GM12864 (cell line): ENCODE measurements at regions not wholly inside any gene's neighbourhood (a gene's known extent, or its start where the extent isn't known, plus 50 kb on each side); places are given as distances from the start of the nearest gene placed in this dataset.

ENCODE experiments used
- DNase-seq: peaks from one replicate; pipeline ENCODE4 v3.0.0-alpha.2; 2011; ENCODE audit warnings: low read depth
- H3K4me3 ChIP-seq: 2 replicates; pipeline ENCODE4 v1.5.1; 2011; ENCODE audit warnings: mild to moderate bottlenecking, low read depth, low read length, control low read depth
- CTCF ChIP-seq: IDR thresholded peaks from 2 replicates; pipeline ENCODE4 v1.5.1; 2011; ENCODE audit warnings: low read depth, mild to moderate bottlenecking, moderate library complexity, low read length, control low read depth, inconsistent platforms; ENCODE audit errors: missing control alignments

- H3K4me3 ChIP-seq: no peak overlapping the region
- no peak for DNase-seq
- no peak for TF ChIP-seq CTCF
These were observed 165.6 kb upstream of the IQSEC1 start for GRCh38 chr3:13238687-13239466.

GRCh38 chr3:13237776-13238490 is 164.7 kb upstream of the IQSEC1 start:
- no peak overlapping the region for H3K4me3 ChIP-seq
- no peak for TF ChIP-seq CTCF
- no peak for DNase-seq

GRCh38 chr3:13236557-13237173 is 163.4 kb upstream of the IQSEC1 start:
- TF ChIP-seq CTCF: no peak
- H3K4me3 ChIP-seq: no peak overlapping the region
- DNase-seq: no peak

GRCh38 chr3:13235897-13236296 is 162.7 kb upstream of the IQSEC1 start:
- H3K4me3 ChIP-seq: no peak overlapping the region
- DNase-seq: no peak
- no peak for TF ChIP-seq CTCF

- TF ChIP-seq CTCF: no peak
- no peak for DNase-seq
- H3K4me3 ChIP-seq: no peak overlapping the region
These were observed 161.8 kb upstream of the IQSEC1 start for GRCh38 chr3:13235079-13235478.

GRCh38 chr3:13234666-13235065 is 161.4 kb upstream of the IQSEC1 start:
- DNase-seq: no peak
- no peak overlapping the region for H3K4me3 ChIP-seq
- no peak for TF ChIP-seq CTCF
